ENCODE measurements at regions not wholly inside any gene's neighbourhood (a gene's known extent, or its start where the extent isn't known, plus 50 kb on each side); places are given as distances from the start of the nearest gene placed in this dataset.

DNA sequence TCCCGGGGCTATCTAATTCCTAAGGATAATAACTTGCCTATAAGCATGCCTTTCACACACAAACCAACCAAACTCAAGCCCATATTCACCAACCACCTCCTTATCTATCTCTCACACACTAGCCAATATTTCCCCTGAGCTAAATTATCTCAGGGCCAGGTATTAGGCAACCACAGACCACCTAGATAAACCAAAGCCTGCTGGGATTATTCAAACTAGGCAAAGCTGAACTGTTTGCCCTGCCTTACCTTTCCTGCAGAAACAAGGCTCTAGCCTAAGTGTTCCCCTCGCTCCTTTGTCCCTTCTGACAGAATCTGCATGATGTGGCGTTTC lies 114.7 kb upstream of the EEA1 start:
- TF ChIP-seq, protein P1, sequence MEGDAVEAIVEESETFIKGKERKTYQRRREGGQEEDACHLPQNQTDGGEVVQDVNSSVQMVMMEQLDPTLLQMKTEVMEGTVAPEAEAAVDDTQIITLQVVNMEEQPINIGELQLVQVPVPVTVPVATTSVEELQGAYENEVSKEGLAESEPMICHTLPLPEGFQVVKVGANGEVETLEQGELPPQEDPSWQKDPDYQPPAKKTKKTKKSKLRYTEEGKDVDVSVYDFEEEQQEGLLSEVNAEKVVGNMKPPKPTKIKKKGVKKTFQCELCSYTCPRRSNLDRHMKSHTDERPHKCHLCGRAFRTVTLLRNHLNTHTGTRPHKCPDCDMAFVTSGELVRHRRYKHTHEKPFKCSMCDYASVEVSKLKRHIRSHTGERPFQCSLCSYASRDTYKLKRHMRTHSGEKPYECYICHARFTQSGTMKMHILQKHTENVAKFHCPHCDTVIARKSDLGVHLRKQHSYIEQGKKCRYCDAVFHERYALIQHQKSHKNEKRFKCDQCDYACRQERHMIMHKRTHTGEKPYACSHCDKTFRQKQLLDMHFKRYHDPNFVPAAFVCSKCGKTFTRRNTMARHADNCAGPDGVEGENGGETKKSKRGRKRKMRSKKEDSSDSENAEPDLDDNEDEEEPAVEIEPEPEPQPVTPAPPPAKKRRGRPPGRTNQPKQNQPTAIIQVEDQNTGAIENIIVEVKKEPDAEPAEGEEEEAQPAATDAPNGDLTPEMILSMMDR (IDR thresholded peaks at IDR 0.05; ENCODE audit: poor library complexity): no peak
- TF ChIP-seq EZH2 (IDR thresholded peaks at IDR 0.05; ENCODE audit: borderline replicate concordance) (no peak), EZH2phosphoT487 (IDR thresholded peaks at IDR 0.05; ENCODE audit: low read depth, severe bottlenecking, unreplicated experiment) (no peak)
